H1 (cell line): ENCODE measurements at regions not wholly inside any gene's neighbourhood (a gene's known extent, or its start where the extent isn't known, plus 50 kb on each side); places are given as distances from the start of the nearest gene placed in this dataset.

ENCODE experiments used
- CTCF ChIA-PET: fragments of 300-600 bp; sonication (Branson Sonifier 250); formaldehyde crosslinking; loops from one replicate; lab custom pipeline; 2021; ENCODE audit not compliant: partially characterized antibody; lab: Charles Lee
- POLR2A ChIA-PET: fragments of 300-600 bp; sonication (Branson Sonifier 250); formaldehyde crosslinking; loops from one replicate; lab custom pipeline; 2021; ENCODE audit warnings: inconsistent platforms; ENCODE audit not compliant: partially characterized antibody; lab: Charles Lee
- DNase-seq, 2 experiments: peaks; one replicate each; pipeline versions ENCODE4 v3.0.0 to v3.0.0-alpha.2; 2010 to 2022; ENCODE audit warnings: low spot score in 2 of 2, low read depth in 1 of 2, mixed read lengths in 1 of 2
- FAIRE-seq: peaks from 2 replicates; lab custom pipeline; 2011; peaks lifted over from hg19 to GRCh38; lab: Jason Lieb, UNC
- H2AFZ ChIP-seq: 2 replicates; pipeline ENCODE4 v1.8.1; 2012; ENCODE audit warnings: low read length, inconsistent platforms
- H2AK5ac ChIP-seq: 2 replicates; pipeline ENCODE4 v1.6.1; 2013; ENCODE audit warnings: low read depth, low read length
- H2BK120ac ChIP-seq: replicated peaks from 2 replicates; pipeline ENCODE3; 2013; ENCODE audit warnings: low read depth, low read length, inconsistent platforms
- H2BK12ac ChIP-seq: 2 replicates; pipeline ENCODE4 v1.6.1; 2013; ENCODE audit warnings: low read depth, low read length
- H2BK15ac ChIP-seq: 2 replicates; pipeline ENCODE4 v1.6.1; 2013; ENCODE audit warnings: low read length
- H2BK20ac ChIP-seq: 2 replicates; pipeline ENCODE4 v1.6.1; 2013; ENCODE audit warnings: low read length
- H2BK5ac ChIP-seq: 2 replicates; pipeline ENCODE4 v1.6.1; 2013; ENCODE audit warnings: low read depth, low read length
- H3K14ac ChIP-seq: 2 replicates; pipeline ENCODE4 v1.6.1; 2013; ENCODE audit warnings: inconsistent platforms; ENCODE audit not compliant: insufficient read length
- H3K18ac ChIP-seq: 2 replicates; pipeline ENCODE4 v1.6.1; 2013; ENCODE audit warnings: low read length; ENCODE audit errors: extremely low read depth
- H3K23ac ChIP-seq: 2 replicates; pipeline ENCODE4 v1.6.1; 2013; ENCODE audit warnings: inconsistent platforms; ENCODE audit not compliant: insufficient read length
- H3K23me2 ChIP-seq: 2 replicates; pipeline ENCODE4 v1.6.1; 2013; ENCODE audit warnings: low read depth, low read length
- H3K27ac ChIP-seq: 2 replicates; pipeline ENCODE4 v1.6.1; 2011; ENCODE audit warnings: low read depth, low read length, inconsistent platforms
- H3K27me3 ChIP-seq, 4 experiments: replicated peaks in 1 of 4; 1 replicate in 1 of 4; 2 replicates in 3 of 4; pipeline versions ENCODE4 v1.6.1 to v1.8.1; 2011 to 2013; ENCODE audit warnings: low read length in 3 of 4, mild to moderate bottlenecking in 3 of 4, inconsistent platforms in 2 of 4, mixed read lengths in 2 of 4, moderate library complexity in 1 of 4; ENCODE audit not compliant: control insufficient read depth in 3 of 4, insufficient read depth in 3 of 4; ENCODE audit errors: extremely low read depth in 1 of 4
- H3K36me3 ChIP-seq, 4 experiments: 2 replicates each; pipeline versions ENCODE4 v1.6.1 to v1.8.1; 2011 to 2013; ENCODE audit warnings: mild to moderate bottlenecking in 4 of 4, low read length in 3 of 4, moderate library complexity in 2 of 4, control low read depth in 1 of 4, inconsistent platforms in 1 of 4; ENCODE audit not compliant: insufficient read depth in 4 of 4, control insufficient read depth in 2 of 4
- H3K4ac ChIP-seq: replicated peaks from 2 replicates; pipeline ENCODE3; 2013; ENCODE audit warnings: low read length, low read depth, mixed read lengths, inconsistent platforms; ENCODE audit not compliant: insufficient read length
- H3K4me1 ChIP-seq, 4 experiments: replicated peaks in 1 of 4; 1 replicate in 1 of 4; 2 replicates in 3 of 4; pipeline versions ENCODE4 v1.6.1 to v1.8.1; 2011 to 2013; ENCODE audit warnings: low read length in 3 of 4, inconsistent platforms in 2 of 4, mixed read lengths in 1 of 4; ENCODE audit not compliant: insufficient read depth in 4 of 4, control insufficient read depth in 3 of 4
- H3K4me2 ChIP-seq, 2 experiments: 2 replicates each; pipeline versions ENCODE4 v1.6.1 to v1.8.1; 2011 to 2013; ENCODE audit warnings: low read depth in 2 of 2, low read length in 2 of 2, control low read depth in 1 of 2, inconsistent platforms in 1 of 2, mild to moderate bottlenecking in 1 of 2; ENCODE audit not compliant: insufficient read depth in 1 of 2
- H3K4me3 ChIP-seq, 4 experiments: fragments of 200-600, 300-600 bp in 1 of 4; sonication (generic), shearing (Covaris generic), sonication (Bioruptor Twin) in 1 of 4; 2 replicates each; pipeline versions ENCODE4 v1.5.1 to v1.8.1; 2011 to 2016; ENCODE audit warnings: low read length in 4 of 4, low read depth in 3 of 4, control low read depth in 2 of 4, inconsistent platforms in 2 of 4, mild to moderate bottlenecking in 2 of 4, mixed read lengths in 1 of 4, moderate library complexity in 1 of 4; ENCODE audit not compliant: insufficient read depth in 2 of 4; ENCODE audit errors: extremely low read depth in 1 of 4
- H3K56ac ChIP-seq: replicated peaks from 2 replicates; pipeline ENCODE3; 2013; ENCODE audit warnings: low read depth, mild to moderate bottlenecking, mixed read lengths, low read length, inconsistent platforms; ENCODE audit not compliant: insufficient read length
- H3K79me1 ChIP-seq: 2 replicates; pipeline ENCODE4 v1.6.1; 2013; ENCODE audit warnings: low read depth, low read length, control low read depth
- H3K79me2 ChIP-seq, 2 experiments: 2 replicates each; pipeline versions ENCODE4 v1.6.1 to v1.8.1; 2012 to 2013; ENCODE audit warnings: low read length in 2 of 2, mild to moderate bottlenecking in 2 of 2, inconsistent platforms in 1 of 2; ENCODE audit not compliant: insufficient read depth in 2 of 2, control insufficient read depth in 1 of 2
- H3K9ac ChIP-seq, 4 experiments: replicated peaks in 1 of 4; 1 replicate in 1 of 4; 2 replicates in 3 of 4; pipeline versions ENCODE4 v1.6.1 to v1.8.1; 2011 to 2013; ENCODE audit warnings: low read depth in 3 of 4, low read length in 3 of 4, control low read depth in 2 of 4, mild to moderate bottlenecking in 2 of 4, moderate library complexity in 2 of 4, inconsistent platforms in 1 of 4; ENCODE audit errors: extremely low read depth in 1 of 4
- H3K9me3 ChIP-seq, 2 experiments: 2 replicates each; pipeline versions ENCODE4 v1.6.1 to v1.8.1; 2012 to 2013; ENCODE audit warnings: mild to moderate bottlenecking in 2 of 2, moderate library complexity in 2 of 2, control low read depth in 1 of 2, inconsistent platforms in 1 of 2, low read depth in 1 of 2, low read length in 1 of 2, mixed read lengths in 1 of 2; ENCODE audit not compliant: insufficient read depth in 2 of 2
- H4K20me1 ChIP-seq, 2 experiments: replicated peaks in 1 of 2; 2 replicates each; pipeline versions ENCODE3 to v1.8.1; 2011 to 2013; ENCODE audit warnings: inconsistent platforms in 2 of 2, low read length in 2 of 2, mild to moderate bottlenecking in 1 of 2; ENCODE audit not compliant: insufficient read depth in 2 of 2, control insufficient read depth in 1 of 2
- H4K5ac ChIP-seq: 2 replicates; pipeline ENCODE4 v1.6.1; 2013; ENCODE audit warnings: low read length, low read depth, mixed read lengths, inconsistent platforms; ENCODE audit not compliant: insufficient read length
- H4K8ac ChIP-seq: 2 replicates; pipeline ENCODE4 v1.8.0; 2013; ENCODE audit warnings: mild to moderate bottlenecking, moderate library complexity, low read length, inconsistent platforms; ENCODE audit not compliant: insufficient read depth; ENCODE audit errors: extremely low read depth
- H4K91ac ChIP-seq: replicated peaks from 2 replicates; pipeline ENCODE3; 2013; ENCODE audit warnings: low read length, mixed read lengths, inconsistent platforms; ENCODE audit not compliant: insufficient read length
- ASH2L ChIP-seq: fragments of 200-600, 300-600 bp; sonication (generic); IDR thresholded peaks from one replicate; pipeline ENCODE4 v1.7.1; 2017; ENCODE audit warnings: low read length
- CBX5 ChIP-seq: fragments of 300-800, 300-1000 bp; sonication (generic); IDR thresholded peaks from 2 replicates; pipeline ENCODE4 v1.7.1; 2016; ENCODE audit warnings: antibody characterized with exemption, low read length, low read depth
- KDM1A ChIP-seq: fragments of 200-600, 300-600 bp; sonication (generic); IDR thresholded peaks from 2 replicates; pipeline ENCODE4 v1.7.1; 2016; ENCODE audit warnings: mild to moderate bottlenecking, low read length, borderline replicate concordance
- KDM5A ChIP-seq: fragments of 200-600 bp; IDR thresholded peaks from 2 replicates; pipeline ENCODE4 v1.7.1; 2012; ENCODE audit warnings: mild to moderate bottlenecking, low read length, inconsistent platforms, mixed read lengths
- POLR2AphosphoS5 ChIP-seq: IDR thresholded peaks from 2 replicates; pipeline ENCODE4 v1.6.1; 2011; ENCODE audit warnings: low read depth, low read length
- WGBS, 2 experiments: shearing (Covaris generic) in 1 of 2; methylation state at CpG; one replicate each; pipeline versions ENCODE4 v1.1.6 to v1.1.7; 2013 to 2015; ENCODE audit warnings: low lambda C conversion rate in 2 of 2, mixed read lengths in 2 of 2, inconsistent platforms in 1 of 2, low coverage in 1 of 2, missing lambda C conversion rate in 1 of 2; ENCODE audit not compliant: insufficient replicate concordance in 2 of 2, insufficient coverage in 1 of 2, insufficient read length in 1 of 2; ENCODE audit errors: extremely low coverage in 1 of 2, missing lambda C conversion rate in 1 of 2; 5-methylcytosine and 5-hydroxymethylcytosine counted together
- TF ChIP-seq, protein P1 (sequence below): IDR thresholded peaks from 2 replicates; pipeline ENCODE4 v1.6.1; 2012; ENCODE audit warnings: low read length, inconsistent platforms

- WGBS, 2 experiments = 95% methylated on average over 6 of the region's 6 CpGs; no CpG with 5 or more reads in 1 of the 2 experiments
- Histone ChIP-seq H3K23ac (no peak overlapping the region), H4K91ac (no peak overlapping the region), H3K18ac (no peak overlapping the region), H2BK15ac (no peak overlapping the region), H3K36me3 (no peaks in the 10 kb centered on the region), H3K14ac (no peak overlapping the region), H2BK5ac (no peak overlapping the region; the same call in 1 of the 2 replicates), H3K9ac (no peak overlapping the region), H4K5ac (no peak overlapping the region), H3K79me2 (no peaks in the 10 kb centered on the region), H2AK5ac (no peak overlapping the region), H3K79me1 (no peaks in the 10 kb centered on the region), H4K20me1 (no peaks in the 10 kb centered on the region), H3K56ac (no peak overlapping the region), H3K4me2 (no peak overlapping the region), H3K27me3 (no peaks in the 10 kb centered on the region), H3K9me3 (no peaks in the 10 kb centered on the region), H3K4me3 (no peak overlapping the region), H3K23me2 (no peaks in the 10 kb centered on the region), H3K4me1 (peaks cover 0 to 3% (median 1%) of the 10 kb centered on the region in 4 experiments; a peak in 2 of 7 replicates), H2BK12ac (no peak overlapping the region), H2BK20ac (no peak overlapping the region), H3K4ac (no peak overlapping the region), H2AFZ (no peak overlapping the region), H2BK120ac (no peak overlapping the region), H3K27ac (no peak overlapping the region), H4K8ac (no peak overlapping the region)
- CTCF ChIA-PET = no interaction called here
- TF ChIP-seq KDM5A = no peak
- TF ChIP-seq KDM1A = no peak
- TF ChIP-seq ASH2L = no peak
- TF ChIP-seq CBX5 = no peak
- TF ChIP-seq POLR2AphosphoS5 = no peak
- TF ChIP-seq, protein P1, sequence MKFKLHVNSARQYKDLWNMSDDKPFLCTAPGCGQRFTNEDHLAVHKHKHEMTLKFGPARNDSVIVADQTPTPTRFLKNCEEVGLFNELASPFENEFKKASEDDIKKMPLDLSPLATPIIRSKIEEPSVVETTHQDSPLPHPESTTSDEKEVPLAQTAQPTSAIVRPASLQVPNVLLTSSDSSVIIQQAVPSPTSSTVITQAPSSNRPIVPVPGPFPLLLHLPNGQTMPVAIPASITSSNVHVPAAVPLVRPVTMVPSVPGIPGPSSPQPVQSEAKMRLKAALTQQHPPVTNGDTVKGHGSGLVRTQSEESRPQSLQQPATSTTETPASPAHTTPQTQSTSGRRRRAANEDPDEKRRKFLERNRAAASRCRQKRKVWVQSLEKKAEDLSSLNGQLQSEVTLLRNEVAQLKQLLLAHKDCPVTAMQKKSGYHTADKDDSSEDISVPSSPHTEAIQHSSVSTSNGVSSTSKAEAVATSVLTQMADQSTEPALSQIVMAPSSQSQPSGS = no peak
- FAIRE-seq (no peak), DNase-seq (peak in 1 of 2 experiments; percentile 19)
- POLR2A ChIA-PET = no interaction called here
These were observed 94.7 kb upstream of the ERCC6L2 start for GRCh38 chr9:95780751-95781150.
